Left lung (tissue), 4 donors: ENCODE measurements at regions not wholly inside any gene's neighbourhood (a gene's known extent, or its start where the extent isn't known, plus 50 kb on each side); places are given as distances from the start of the nearest gene placed in this dataset.

ENCODE experiments used
- ATAC-seq: fragments of 200-7000 bp; cut with Tn5 transposase; one replicate; pipeline ENCODE4 v1.9.1; 2020; ENCODE audit warnings: moderate library complexity
- DNase-seq, 4 donors: peaks; one replicate each; pipeline ENCODE4 v3.0.0-alpha.2; 2013 to 2020
- H3K27ac ChIP-seq, 2 donors: fragments of 200-600 bp; sonication (generic) in 1 of 2; one replicate each; pipeline versions ENCODE4 v1.5.0 to v1.8.0; 2020 to 2021
- H3K27me3 ChIP-seq, 2 donors: fragments of 200-600 bp; sonication (generic) in 1 of 2; one replicate each; pipeline versions ENCODE4 v1.5.0 to v1.8.0; 2020 to 2021
- H3K36me3 ChIP-seq, 2 donors: fragments of 200-600 bp; sonication (generic) in 1 of 2; one replicate each; pipeline versions ENCODE4 v1.5.0 to v1.8.0; 2020 to 2021
- H3K4me1 ChIP-seq, 2 donors: fragments of 200-600 bp; one replicate each; pipeline ENCODE4 v1.8.0; 2021
- H3K4me3 ChIP-seq, 2 donors: fragments of 200-600 bp; sonication (generic) in 1 of 2; one replicate each; pipeline versions ENCODE4 v1.5.0 to v1.8.0; 2020 to 2021; ENCODE audit warnings: mild to moderate bottlenecking in 1 of 2
- H3K9me3 ChIP-seq, 2 donors: fragments of 200-600 bp; sonication (generic) in 1 of 2; one replicate each; pipeline versions ENCODE4 v1.5.0 to v1.8.0; 2020 to 2021
- CTCF ChIP-seq, 2 donors: fragments of 200-600 bp; sonication (generic) in 1 of 2; IDR thresholded peaks; one replicate each; pipeline versions ENCODE4 v1.5.0 to v1.8.0; 2021; ENCODE audit warnings: antibody characterized with exemption in 2 of 2
- intact Hi-C, 2 donors: fragments of 100-400 bp; cut with DNase I; formaldehyde crosslinking; loops; one replicate each; pipeline versions ENCODE4 v1.11.2 to v1.14.2; 2022
- donor health status: DM: no; HTN: yes; CAD: no.
- donor health status: DM: no; HTN: no; CAD: no.

DNA sequence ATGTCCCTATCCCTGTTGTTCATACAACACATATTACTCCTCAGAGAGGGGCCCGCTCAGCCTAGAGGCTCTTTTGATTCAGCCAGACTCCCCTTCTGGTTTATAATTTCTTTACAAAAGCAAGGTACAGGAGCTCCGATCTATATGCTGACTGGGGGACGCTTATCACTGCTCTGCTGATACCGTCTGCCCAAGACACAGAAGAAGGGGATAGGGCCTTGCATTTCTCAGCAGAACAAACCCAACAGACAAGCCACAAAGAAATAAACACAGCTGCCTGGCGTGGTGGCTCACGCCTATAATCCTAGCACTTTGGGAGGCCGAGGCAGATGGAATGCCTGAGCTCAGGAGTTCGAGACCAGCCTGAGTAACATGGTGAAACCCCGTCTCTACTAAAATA, 109.9 kb upstream of the AKIP1 start:
- intact Hi-C loops = no loop called here
- Histone ChIP-seq H3K36me3 (no peaks in the 10 kb centered on the region), H3K4me3 (no peak overlapping the region), H3K4me1 (peaks cover 0 to 35% of the 10 kb centered on the region in 2 donors), H3K27ac (no peak overlapping the region), H3K27me3 (no peaks in the 10 kb centered on the region), H3K9me3 (no peaks in the 10 kb centered on the region)
- ATAC-seq = no peak
- TF ChIP-seq CTCF (IDR thresholded peaks at IDR 0.05) = no peak
- no peak for DNase-seq

DNA sequence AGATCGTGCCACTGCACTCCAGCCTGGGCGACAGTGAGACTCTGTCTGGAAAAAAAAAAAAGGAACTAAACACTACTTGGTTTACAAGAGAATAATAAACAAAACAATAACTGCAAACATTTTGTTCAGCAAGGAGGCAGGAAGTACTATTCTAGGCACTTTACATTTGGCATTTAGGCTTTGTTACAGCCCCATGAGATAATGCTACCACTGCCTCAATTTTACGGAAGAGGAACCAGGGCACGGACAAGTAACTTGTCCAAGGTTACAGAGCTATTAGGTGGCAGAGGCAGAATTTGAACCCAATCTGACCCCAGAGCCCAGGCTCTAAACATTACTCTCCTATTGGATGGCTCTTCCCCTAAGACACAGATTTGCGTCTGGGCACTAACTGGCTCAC, 108.7 kb upstream of the AKIP1 start:
- DNase-seq (no peak), ATAC-seq (no peak)
- no peaks in the 10 kb centered on the region for H3K27me3 ChIP-seq
- intact Hi-C loops = no loop called here
- H3K4me1 ChIP-seq = peaks cover 0 to 41% of the 10 kb centered on the region in 2 donors
- H3K4me3 ChIP-seq = no peak overlapping the region
- no peak for TF ChIP-seq CTCF (IDR thresholded peaks at IDR 0.05)
- no peaks in the 10 kb centered on the region for H3K9me3 ChIP-seq
- no peaks in the 10 kb centered on the region for H3K36me3 ChIP-seq
- peak overlapping the region in 1 of 2 donors; percentile 58 for H3K27ac ChIP-seq

DNA sequence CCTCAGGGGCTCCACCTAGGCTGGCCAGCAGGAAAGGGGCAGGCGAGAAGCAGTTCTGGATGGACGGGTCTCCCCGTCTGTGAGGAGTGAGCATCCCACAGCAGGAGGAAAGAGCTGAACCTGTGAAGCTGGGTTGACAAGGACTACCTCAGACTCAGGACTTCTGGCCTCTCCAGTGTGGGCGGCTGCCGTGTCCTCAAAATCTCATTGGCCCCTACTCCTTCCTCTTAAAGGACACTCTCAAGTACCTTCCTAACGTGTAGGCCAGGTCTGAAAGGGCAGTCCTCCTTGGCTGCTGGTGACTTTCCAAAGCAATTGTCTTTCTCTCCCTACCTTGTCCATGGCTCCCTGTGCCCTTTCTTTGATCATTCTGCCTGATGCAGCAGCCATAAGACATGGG, 107.0 kb upstream of the AKIP1 start:
- Histone ChIP-seq H3K4me3 (no peak overlapping the region), H3K36me3 (no peaks in the 10 kb centered on the region), H3K27me3 (no peaks in the 10 kb centered on the region), H3K4me1 (peaks cover 11 to 58% of the 10 kb centered on the region in 2 donors), H3K27ac (peak overlapping the region in 1 of 2 donors; percentile 58), H3K9me3 (no peaks in the 10 kb centered on the region)
- intact Hi-C loops = no loop called here
- peak; percentile 67 for ATAC-seq
- no peak for DNase-seq
- TF ChIP-seq CTCF (IDR thresholded peaks at IDR 0.05) = no peak

DNA sequence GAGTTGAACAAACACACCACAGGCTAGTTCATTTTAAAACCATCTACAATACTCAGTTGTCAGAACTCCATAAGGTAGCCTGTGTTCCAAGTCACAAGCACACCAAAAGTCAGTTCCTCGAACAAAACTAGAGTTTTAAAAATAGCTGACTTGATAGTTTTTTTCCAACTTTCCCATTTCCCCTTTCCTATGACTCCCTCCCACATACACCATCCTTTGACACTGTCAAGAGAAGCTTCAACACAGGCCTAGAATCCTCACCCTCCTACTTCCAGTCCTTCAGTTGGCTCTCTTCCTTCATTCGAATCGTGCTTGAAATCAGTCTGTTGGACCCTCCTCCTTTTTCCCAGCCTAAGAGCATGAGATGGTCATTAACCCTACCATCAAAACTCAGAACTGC, 105.7 kb upstream of the AKIP1 start:
- H3K27me3 ChIP-seq = no peaks in the 10 kb centered on the region
- H3K27ac ChIP-seq = peak overlapping the region in 1 of 2 donors; percentile 16
- DNase-seq (no peak), ATAC-seq (peak; percentile 9)
- intact Hi-C loops = no loop called here
- H3K9me3 ChIP-seq = no peaks in the 10 kb centered on the region
- H3K36me3 ChIP-seq = no peaks in the 10 kb centered on the region
- H3K4me3 ChIP-seq = no peak overlapping the region
- no peak for TF ChIP-seq CTCF (IDR thresholded peaks at IDR 0.05)
- H3K4me1 ChIP-seq = peaks cover 11 to 63% of the 10 kb centered on the region in 2 donors

DNA sequence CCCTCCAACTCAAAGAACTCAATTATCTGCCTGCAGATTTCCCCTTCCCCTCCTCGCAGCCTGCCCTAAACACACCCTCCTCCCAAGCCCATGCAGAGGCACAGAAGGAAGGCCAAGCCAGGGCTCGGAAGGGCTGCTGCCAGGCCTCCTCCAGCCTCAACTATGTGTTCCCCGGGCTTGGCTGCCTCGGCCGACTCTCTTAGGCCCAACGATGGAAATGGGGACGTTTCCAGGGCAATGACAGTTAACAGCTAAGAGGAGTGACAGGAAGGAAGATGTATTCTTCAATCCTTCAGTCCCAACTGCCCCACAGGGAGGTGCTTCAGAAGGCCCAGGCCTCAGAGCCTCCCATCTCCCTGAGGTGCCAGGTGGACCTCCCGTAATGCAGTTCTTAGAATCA, 104.0 kb upstream of the AKIP1 start:
- H3K4me3 ChIP-seq = no peak overlapping the region
- intact Hi-C loops = no loop called here

More for the DNA sequence above, 104.0 kb upstream of the AKIP1 start:
- Histone ChIP-seq H3K27me3 (no peaks in the 10 kb centered on the region), H3K36me3 (no peaks in the 10 kb centered on the region), H3K4me1 (peaks cover 24 to 72% of the 10 kb centered on the region in 2 donors), H3K27ac (peak overlapping the region; percentile 68 to 81), H3K9me3 (no peaks in the 10 kb centered on the region)
- DNase-seq = no peak
- no peak for TF ChIP-seq CTCF (IDR thresholded peaks at IDR 0.05)
- ATAC-seq = no peak
